HEK293 (cell line): ENCODE measurements at regions not wholly inside any gene's neighbourhood (a gene's known extent, or its start where the extent isn't known, plus 50 kb on each side); places are given as distances from the start of the nearest gene placed in this dataset.

Source experiments
- CTCF ChIA-PET: fragments of 350-600 bp; formaldehyde crosslinking; extraction: SDS; loops from one replicate; lab custom pipeline; 2021; ENCODE audit warnings: antibody characterized with exemption; lab: Yijun Ruan, JAX
- POLR2A ChIA-PET: fragments of 300-600 bp; formaldehyde crosslinking; extraction: SDS; loops from one replicate; lab custom pipeline; 2020; ENCODE audit warnings: antibody characterized with exemption, inconsistent platforms; lab: Yijun Ruan, JAX
- H3K27ac ChIP-seq: fragments of 200-500 bp; sonication (Bioruptor generic); 2 replicates; pipeline ENCODE4 v1.5.1; 2014; ENCODE audit warnings: low read depth, low read length, control low read depth, inconsistent platforms; ENCODE audit errors: extremely low read depth
- H3K36me3 ChIP-seq, 2 experiments: fragments of 200-500 bp in 1 of 2; sonication (Bioruptor generic) in 1 of 2; 1 replicate in 1 of 2; 2 replicates in 1 of 2; pipeline ENCODE4 v1.5.1; 2014 to 2017; ENCODE audit warnings: inconsistent platforms in 2 of 2, low read length in 2 of 2; ENCODE audit not compliant: control insufficient read depth in 2 of 2, insufficient read depth in 1 of 2
- H3K4me1 ChIP-seq: fragments of 200-500 bp; sonication (Bioruptor generic); 2 replicates; pipeline ENCODE4 v1.5.1; 2014; ENCODE audit warnings: mild to moderate bottlenecking, low read length, inconsistent platforms; ENCODE audit not compliant: control insufficient read depth, insufficient read depth
- H3K4me3 ChIP-seq: 2 replicates; pipeline ENCODE4 v1.5.1; 2011; ENCODE audit warnings: low read depth, mild to moderate bottlenecking, control low read depth, low read length, moderate library complexity
- H3K9me3 ChIP-seq: fragments of 200-500 bp; sonication (Bioruptor generic); 2 replicates; pipeline ENCODE4 v1.5.1; 2014; ENCODE audit warnings: low read depth, low read length, inconsistent platforms; ENCODE audit not compliant: control insufficient read depth, insufficient read depth
- GLI2 ChIP-seq: fragments of 450-650 bp; formaldehyde crosslinking; IDR thresholded peaks from 2 replicates; pipeline ENCODE4; 2017; ENCODE audit warnings: missing biosample characterization, missing genetic modification characterization, low read depth, borderline replicate concordance
- KLF10 ChIP-seq: fragments of 450-650 bp; IDR thresholded peaks from 2 replicates; pipeline ENCODE4 v1.5.1; 2018; ENCODE audit warnings: missing biosample characterization, mild to moderate bottlenecking, missing genetic modification characterization
- KLF7 ChIP-seq: fragments of 450-650 bp; formaldehyde crosslinking; IDR thresholded peaks from 2 replicates; pipeline ENCODE4 v1.5.1; 2016; ENCODE audit warnings: missing biosample characterization, missing genetic modification characterization, borderline replicate concordance
- PBX3 ChIP-seq: sonication (generic); formaldehyde crosslinking; IDR thresholded peaks from 2 replicates; pipeline ENCODE4 v1.8.1; 2022; ENCODE audit warnings: mild to moderate bottlenecking, moderate library complexity, missing genetic modification reagents
- YY1 ChIP-seq: fragments of 450-650 bp; formaldehyde crosslinking; IDR thresholded peaks from 2 replicates; pipeline ENCODE4 v1.5.1; 2018; ENCODE audit warnings: missing biosample characterization, missing genetic modification characterization
- ZBTB48 ChIP-seq: fragments of 450-650 bp; formaldehyde crosslinking; IDR thresholded peaks from 2 replicates; pipeline ENCODE4 v1.5.1; 2016; ENCODE audit warnings: missing biosample characterization, missing genetic modification characterization
- ZFP37 ChIP-seq: fragments of 450-650 bp; formaldehyde crosslinking; IDR thresholded peaks from 2 replicates; pipeline ENCODE4 v1.5.1; 2016; ENCODE audit warnings: missing biosample characterization, missing genetic modification characterization
- ZNF10 ChIP-seq: fragments of 450-650 bp; formaldehyde crosslinking; IDR thresholded peaks from 2 replicates; pipeline ENCODE4 v1.5.1; 2017; ENCODE audit warnings: missing biosample characterization, missing genetic modification characterization
- ZNF112 ChIP-seq: fragments of 450-650 bp; formaldehyde crosslinking; IDR thresholded peaks from 2 replicates; pipeline ENCODE4 v1.5.0; 2017; ENCODE audit warnings: missing biosample characterization, missing genetic modification characterization
- ZNF114 ChIP-seq: fragments of 450-650 bp; formaldehyde crosslinking; IDR thresholded peaks from 2 replicates; pipeline ENCODE4 v1.5.0; 2017; ENCODE audit warnings: missing biosample characterization, missing genetic modification characterization
- ZNF138 ChIP-seq: fragments of 450-650 bp; formaldehyde crosslinking; IDR thresholded peaks from 2 replicates; pipeline ENCODE4 v1.5.1; 2016; ENCODE audit warnings: missing biosample characterization, missing genetic modification characterization, borderline replicate concordance
- ZNF169 ChIP-seq: fragments of 450-650 bp; formaldehyde crosslinking; IDR thresholded peaks from 2 replicates; pipeline ENCODE4 v1.5.1; 2016; ENCODE audit warnings: missing biosample characterization, missing genetic modification characterization
- ZNF324 ChIP-seq: fragments of 450-650 bp; formaldehyde crosslinking; IDR thresholded peaks from 2 replicates; pipeline ENCODE4 v1.5.1; 2016; ENCODE audit warnings: missing biosample characterization, missing genetic modification characterization
- ZNF366 ChIP-seq: fragments of 450-650 bp; formaldehyde crosslinking; conservative IDR thresholded peaks from 2 replicates; pipeline ENCODE4 v1.5.1; 2016; ENCODE audit warnings: missing biosample characterization, missing genetic modification characterization
- ZNF416 ChIP-seq: fragments of 450-650 bp; formaldehyde crosslinking; IDR thresholded peaks from 2 replicates; pipeline ENCODE4 v1.5.1; 2016; ENCODE audit warnings: missing biosample characterization, missing genetic modification characterization
- ZNF548 ChIP-seq: fragments of 450-650 bp; formaldehyde crosslinking; IDR thresholded peaks from 2 replicates; pipeline ENCODE4 v1.5.1; 2016; ENCODE audit warnings: missing biosample characterization, missing genetic modification characterization
- ZNF561 ChIP-seq: fragments of 450-650 bp; IDR thresholded peaks from 2 replicates; pipeline ENCODE4 v1.5.1; 2018; ENCODE audit warnings: missing biosample characterization, missing genetic modification characterization, borderline replicate concordance
- ZNF624 ChIP-seq: fragments of 450-650 bp; formaldehyde crosslinking; IDR thresholded peaks from 2 replicates; pipeline ENCODE4 v1.5.1; 2017; ENCODE audit warnings: missing biosample characterization, missing genetic modification characterization
- ZNF76 ChIP-seq: fragments of 450-650 bp; formaldehyde crosslinking; IDR thresholded peaks from 2 replicates; pipeline ENCODE4; 2016; ENCODE audit warnings: low read depth, missing biosample characterization, missing genetic modification characterization, borderline replicate concordance
- ZNF785 ChIP-seq: fragments of 450-650 bp; formaldehyde crosslinking; IDR thresholded peaks from 2 replicates; pipeline ENCODE4 v1.5.1; 2016; ENCODE audit warnings: missing biosample characterization, missing genetic modification characterization
- ZXDB ChIP-seq: fragments of 450-650 bp; formaldehyde crosslinking; IDR thresholded peaks from 2 replicates; pipeline ENCODE4 v1.5.1; 2016; ENCODE audit warnings: missing biosample characterization, missing genetic modification characterization
- TF ChIP-seq, protein P1 (sequence below): fragments of 450-650 bp; formaldehyde crosslinking; optimal IDR thresholded peaks from 2 replicates; pipeline ENCODE3; 2016; ENCODE audit warnings: missing biosample characterization, mild to moderate bottlenecking, missing genetic modification characterization
- TF ChIP-seq, protein P2 (sequence below): fragments of 450-650 bp; formaldehyde crosslinking; IDR thresholded peaks from 2 replicates; pipeline ENCODE4 v1.5.1; 2016; ENCODE audit warnings: missing biosample characterization, missing genetic modification characterization
- TF ChIP-seq, protein P3 (sequence below): fragments of 450-650 bp; formaldehyde crosslinking; IDR thresholded peaks from 2 replicates; pipeline ENCODE4 v1.5.1; 2016; ENCODE audit warnings: missing biosample characterization, missing genetic modification characterization
- TF ChIP-seq, protein P4 (sequence below): fragments of 450-650 bp; formaldehyde crosslinking; IDR thresholded peaks from 2 replicates; pipeline ENCODE4 v1.5.1; 2016; ENCODE audit warnings: missing biosample characterization, missing genetic modification characterization

- TF ChIP-seq PBX3 (CRISPR knock-in tag): no peak
- no peak for TF ChIP-seq KLF10 (tag by site-specific recombination)
- no peak for TF ChIP-seq ZNF138 (tag by site-specific recombination)
- TF ChIP-seq ZNF114: no peak
- no peak for TF ChIP-seq ZNF548 (tag by site-specific recombination)
- TF ChIP-seq ZXDB (tag by site-specific recombination): no peak
- no peak for TF ChIP-seq KLF7 (tag by site-specific recombination)
- TF ChIP-seq, protein P1, sequence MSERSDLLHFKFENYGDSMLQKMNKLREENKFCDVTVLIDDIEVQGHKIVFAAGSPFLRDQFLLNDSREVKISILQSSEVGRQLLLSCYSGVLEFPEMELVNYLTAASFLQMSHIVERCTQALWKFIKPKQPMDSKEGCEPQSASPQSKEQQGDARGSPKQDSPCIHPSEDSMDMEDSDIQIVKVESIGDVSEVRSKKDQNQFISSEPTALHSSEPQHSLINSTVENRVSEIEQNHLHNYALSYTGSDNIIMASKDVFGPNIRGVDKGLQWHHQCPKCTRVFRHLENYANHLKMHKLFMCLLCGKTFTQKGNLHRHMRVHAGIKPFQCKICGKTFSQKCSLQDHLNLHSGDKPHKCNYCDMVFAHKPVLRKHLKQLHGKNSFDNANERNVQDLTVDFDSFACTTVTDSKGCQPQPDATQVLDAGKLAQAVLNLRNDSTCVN (tag by site-specific recombination): no peak
These were observed 57.9 kb upstream of the TTC34 start (continued) for GRCh38 chr1:2859219-2859880.

- no peak overlapping the region for H3K4me3 ChIP-seq
- no peak for TF ChIP-seq YY1
- no peaks in the 10 kb centered on the region for H3K9me3 ChIP-seq
- ChIA-PET CTCF (no interaction called here), POLR2A (no interaction called here)
- no peaks in the 10 kb centered on the region for H3K4me1 ChIP-seq
- no peaks in the 10 kb centered on the region for H3K36me3 ChIP-seq
- no peak overlapping the region for H3K27ac ChIP-seq
These were observed 58.5 kb upstream of the TTC34 start for GRCh38 chr1:2859881-2860430.

GRCh38 chr1:2860476-2861142 lies 59.1 kb upstream of the TTC34 start:
- no peaks in the 10 kb centered on the region for H3K9me3 ChIP-seq
- ChIA-PET CTCF (no interaction called here), POLR2A (no interaction called here)
- no peaks in the 10 kb centered on the region for H3K36me3 ChIP-seq
- H3K27ac ChIP-seq: no peak overlapping the region
- no peak overlapping the region for H3K4me3 ChIP-seq
- H3K4me1 ChIP-seq: no peaks in the 10 kb centered on the region
- TF ChIP-seq ZNF416 (no peak), ZNF561 (tag by site-specific recombination) (no peak), ZNF366 (tag by site-specific recombination) (no peak), ZBTB48 (tag by site-specific recombination) (no peak), ZFP37 (tag by site-specific recombination) (no peak), ZNF624 (no peak), ZNF10 (tag by site-specific recombination) (no peak), ZNF112 (tag by site-specific recombination) (no peak), ZNF785 (tag by site-specific recombination) (no peak), GLI2 (no peak), ZNF169 (tag by site-specific recombination) (no peak), ZNF76 (tag by site-specific recombination) (no peak), ZNF324 (tag by site-specific recombination) (no peak)
- TF ChIP-seq, protein P2, sequence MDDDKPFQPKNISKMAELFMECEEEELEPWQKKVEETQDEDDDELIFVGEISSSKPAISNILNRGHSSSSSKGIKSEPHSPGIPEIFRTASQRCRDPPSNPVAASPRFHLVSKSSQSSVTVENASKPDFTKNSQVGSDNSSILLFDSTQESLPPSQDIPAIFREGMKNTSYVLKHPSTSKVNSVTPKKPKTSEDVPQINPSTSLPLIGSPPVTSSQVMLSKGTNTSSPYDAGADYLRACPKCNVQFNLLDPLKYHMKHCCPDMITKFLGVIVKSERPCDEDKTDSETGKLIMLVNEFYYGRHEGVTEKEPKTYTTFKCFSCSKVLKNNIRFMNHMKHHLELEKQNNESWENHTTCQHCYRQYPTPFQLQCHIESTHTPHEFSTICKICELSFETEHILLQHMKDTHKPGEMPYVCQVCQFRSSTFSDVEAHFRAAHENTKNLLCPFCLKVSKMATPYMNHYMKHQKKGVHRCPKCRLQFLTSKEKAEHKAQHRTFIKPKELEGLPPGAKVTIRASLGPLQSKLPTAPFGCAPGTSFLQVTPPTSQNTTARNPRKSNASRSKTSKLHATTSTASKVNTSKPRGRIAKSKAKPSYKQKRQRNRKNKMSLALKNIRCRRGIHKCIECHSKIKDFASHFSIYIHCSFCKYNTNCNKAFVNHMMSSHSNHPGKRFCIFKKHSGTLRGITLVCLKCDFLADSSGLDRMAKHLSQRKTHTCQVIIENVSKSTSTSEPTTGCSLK (tag by site-specific recombination): no peak
- TF ChIP-seq, protein P3, sequence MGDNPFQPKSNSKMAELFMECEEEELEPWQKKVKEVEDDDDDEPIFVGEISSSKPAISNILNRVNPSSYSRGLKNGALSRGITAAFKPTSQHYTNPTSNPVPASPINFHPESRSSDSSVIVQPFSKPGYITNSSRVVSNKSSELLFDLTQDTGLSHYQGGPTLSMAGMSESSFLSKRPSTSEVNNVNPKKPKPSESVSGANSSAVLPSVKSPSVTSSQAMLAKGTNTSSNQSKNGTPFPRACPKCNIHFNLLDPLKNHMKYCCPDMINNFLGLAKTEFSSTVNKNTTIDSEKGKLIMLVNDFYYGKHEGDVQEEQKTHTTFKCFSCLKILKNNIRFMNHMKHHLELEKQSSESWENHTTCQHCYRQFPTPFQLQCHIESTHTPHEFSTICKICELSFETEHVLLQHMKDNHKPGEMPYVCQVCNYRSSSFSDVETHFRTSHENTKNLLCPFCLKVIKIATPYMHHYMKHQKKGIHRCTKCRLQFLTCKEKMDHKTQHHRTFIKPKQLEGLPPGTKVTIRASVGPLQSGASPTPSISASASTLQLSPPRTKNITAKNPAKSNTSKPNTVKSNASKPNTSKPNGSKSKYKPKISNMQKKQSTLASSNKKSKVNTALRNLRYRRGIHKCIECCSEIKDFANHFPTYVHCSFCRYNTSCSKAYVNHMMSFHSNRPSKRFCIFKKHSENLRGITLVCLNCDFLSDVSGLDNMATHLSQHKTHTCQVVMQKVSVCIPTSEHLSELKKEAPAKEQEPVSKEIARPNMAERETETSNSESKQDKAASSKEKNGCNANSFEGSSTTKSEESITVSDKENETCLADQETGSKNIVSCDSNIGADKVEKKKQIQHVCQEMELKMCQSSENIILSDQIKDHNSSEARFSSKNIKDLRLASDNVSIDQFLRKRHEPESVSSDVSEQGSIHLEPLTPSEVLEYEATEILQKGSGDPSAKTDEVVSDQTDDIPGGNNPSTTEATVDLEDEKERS (tag by site-specific recombination): no peak
- TF ChIP-seq, protein P4, sequence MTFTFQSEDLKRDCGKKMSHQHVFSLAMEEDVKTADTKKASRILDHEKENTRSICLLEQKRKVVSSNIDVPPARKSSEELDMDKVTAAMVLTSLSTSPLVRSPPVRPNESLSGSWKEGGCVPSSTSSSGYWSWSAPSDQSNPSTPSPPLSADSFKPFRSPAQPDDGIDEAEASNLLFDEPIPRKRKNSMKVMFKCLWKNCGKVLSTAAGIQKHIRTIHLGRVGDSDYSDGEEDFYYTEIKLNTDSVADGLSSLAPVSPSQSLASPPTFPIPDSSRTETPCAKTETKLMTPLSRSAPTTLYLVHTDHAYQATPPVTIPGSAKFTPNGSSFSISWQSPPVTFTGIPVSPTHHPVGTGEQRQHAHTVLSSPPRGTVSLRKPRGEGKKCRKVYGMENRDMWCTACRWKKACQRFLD: no peak
